Neural cell (in vitro differentiated cells): ENCODE measurements at regions not wholly inside any gene's neighbourhood (a gene's known extent, or its start where the extent isn't known, plus 50 kb on each side); places are given as distances from the start of the nearest gene placed in this dataset.

Experiments used
- H2AFZ ChIP-seq: fragments of 200-600, 300-800 bp; sonication (generic), shearing (Covaris generic); 2 replicates; pipeline ENCODE4 v1.6.0; 2014; ENCODE audit warnings: low read depth, mild to moderate bottlenecking, antibody characterized with exemption, low read length, moderate library complexity
- H3F3A ChIP-seq: fragments of 200-600 bp; shearing (Covaris generic); 2 replicates; pipeline ENCODE4 v1.6.1; 2016; ENCODE audit warnings: mild to moderate bottlenecking, moderate library complexity, mixed read lengths, antibody characterized with exemption, low read length; ENCODE audit not compliant: insufficient read depth, poor library complexity, severe bottlenecking
- H3K27ac ChIP-seq: fragments of 200-600, 300-800 bp; sonication (generic), shearing (Covaris generic); 2 replicates; pipeline ENCODE4 v1.5.1; 2014; ENCODE audit warnings: mild to moderate bottlenecking, low read length, moderate library complexity
- H3K27me3 ChIP-seq: fragments of 300-800, 200-600 bp; sonication (generic), shearing (Covaris generic); 2 replicates; pipeline ENCODE4 v1.6.0; 2014; ENCODE audit warnings: mild to moderate bottlenecking, low read depth, low read length, moderate library complexity; ENCODE audit not compliant: insufficient read depth
- H3K36me3 ChIP-seq: fragments of 300-800, 200-600 bp; sonication (generic), shearing (Covaris generic); 2 replicates; pipeline ENCODE4 v1.5.1; 2014; ENCODE audit warnings: mild to moderate bottlenecking, antibody characterized with exemption, low read length, moderate library complexity; ENCODE audit not compliant: insufficient read depth
- H3K4me2 ChIP-seq: fragments of 300-800, 200-600 bp; sonication (generic), shearing (Covaris generic); 2 replicates; pipeline ENCODE4 v1.6.0; 2014; ENCODE audit warnings: mild to moderate bottlenecking, low read length
- H3K4me3 ChIP-seq: fragments of 300-800, 200-600 bp; sonication (generic), shearing (Covaris generic); 2 replicates; pipeline ENCODE4 v1.5.1; 2014; ENCODE audit warnings: mild to moderate bottlenecking, low read length, moderate library complexity
- H3K79me2 ChIP-seq: fragments of 200-600 bp; shearing (Covaris generic); replicated peaks from 2 replicates; pipeline ENCODE4 v1.6.0; 2014; ENCODE audit warnings: mild to moderate bottlenecking, low read length, moderate library complexity; ENCODE audit not compliant: insufficient read depth
- H3K9ac ChIP-seq: fragments of 300-800, 200-600 bp; sonication (generic), shearing (Covaris generic); 2 replicates; pipeline ENCODE4 v1.6.1; 2016; ENCODE audit warnings: mild to moderate bottlenecking, low read length, mixed read lengths
- H3K9me2 ChIP-seq: fragments of 200-600 bp; shearing (Covaris generic); 2 replicates; pipeline ENCODE4 v1.6.1; 2016; ENCODE audit warnings: mild to moderate bottlenecking, low read length, mixed read lengths; ENCODE audit not compliant: insufficient read depth
- H3K9me3 ChIP-seq: fragments of 200-600, 300-800 bp; sonication (generic), shearing (Covaris generic); 2 replicates; pipeline ENCODE4 v1.6.1; 2016; ENCODE audit warnings: mild to moderate bottlenecking, mixed run types, low read length, moderate library complexity, mixed read lengths
- H4K20me1 ChIP-seq: fragments of 200-600 bp; shearing (Covaris generic); 2 replicates; pipeline ENCODE4 v1.6.1; 2016; ENCODE audit warnings: mild to moderate bottlenecking, mixed run types; ENCODE audit not compliant: insufficient read depth
- CTCF ChIP-seq: fragments of 450-650 bp; IDR thresholded peaks from 2 replicates; pipeline ENCODE4 v1.5.1; 2014; ENCODE audit warnings: antibody characterized with exemption, mild to moderate bottlenecking, moderate library complexity; ENCODE audit not compliant: poor library complexity, severe bottlenecking
- EP300 ChIP-seq: fragments of 450-650 bp; conservative IDR thresholded peaks from 2 replicates; pipeline ENCODE4 v1.6.1; 2014; ENCODE audit warnings: antibody characterized with exemption, mild to moderate bottlenecking, moderate library complexity; ENCODE audit not compliant: poor library complexity, severe bottlenecking
- EZH2 ChIP-seq: fragments of 200-600, 300-800 bp; shearing (Covaris generic), sonication (generic); IDR thresholded peaks from 2 replicates; pipeline ENCODE4 v1.6.1; 2014; ENCODE audit warnings: antibody characterized with exemption, low read length, borderline replicate concordance, mild to moderate bottlenecking; ENCODE audit not compliant: insufficient read depth, poor library complexity, severe bottlenecking
- MXI1 ChIP-seq: fragments of 450-650 bp; conservative IDR thresholded peaks from 2 replicates; pipeline ENCODE4 v1.6.1; 2014; ENCODE audit warnings: antibody characterized with exemption, mild to moderate bottlenecking; ENCODE audit not compliant: poor library complexity, severe bottlenecking
- POLR2AphosphoS5 ChIP-seq: IDR thresholded peaks from 2 replicates; pipeline ENCODE4 v1.6.1; 2012
- RAD21 ChIP-seq: fragments of 450-650 bp; conservative IDR thresholded peaks from 2 replicates; pipeline ENCODE4 v1.6.1; 2014; ENCODE audit warnings: antibody characterized with exemption, mild to moderate bottlenecking, moderate library complexity
- REST ChIP-seq: IDR thresholded peaks from 2 replicates; pipeline ENCODE4 v1.6.1; 2012; ENCODE audit warnings: borderline replicate concordance
- SMC3 ChIP-seq: fragments of 450-650 bp; conservative IDR thresholded peaks from 2 replicates; pipeline ENCODE4 v1.6.1; 2014; ENCODE audit warnings: antibody characterized with exemption, mild to moderate bottlenecking, moderate library complexity; ENCODE audit not compliant: poor library complexity
- TAF1 ChIP-seq: IDR thresholded peaks from 2 replicates; pipeline ENCODE4 v1.6.1; 2012; ENCODE audit warnings: low read depth

- no peak overlapping the region for H3K4me3 ChIP-seq
- no peaks in the 10 kb centered on the region for H3K9me3 ChIP-seq
- H3K4me2 ChIP-seq, result no peak overlapping the region
- no peak overlapping the region for H2AFZ ChIP-seq
- no peaks in the 10 kb centered on the region for H4K20me1 ChIP-seq
- no peaks in the 10 kb centered on the region for H3K36me3 ChIP-seq
- no peaks in the 10 kb centered on the region for H3K79me2 ChIP-seq
- no peaks in the 10 kb centered on the region for H3K27me3 ChIP-seq
- no peak overlapping the region for H3K9ac ChIP-seq
- no peak overlapping the region for H3K27ac ChIP-seq
- no peak for TF ChIP-seq MXI1
- TF ChIP-seq TAF1, result no peak
- TF ChIP-seq EZH2, result no peak
- no peak for TF ChIP-seq REST
- TF ChIP-seq SMC3, result no peak
- TF ChIP-seq POLR2AphosphoS5, result no peak
- TF ChIP-seq CTCF, result no peak
- TF ChIP-seq EP300, result no peak
- TF ChIP-seq RAD21, result no peak
- no peaks in the 10 kb centered on the region for H3K9me2 ChIP-seq
- no peaks in the 10 kb centered on the region for H3F3A ChIP-seq
Observed at GRCh38 chr10:69709366-69709941, 79.4 kb downstream of the FAM241B start.

GRCh38 chr10:69710008-69710888 lies 80.2 kb downstream of the FAM241B start:
- Histone ChIP-seq H3F3A (no peaks in the 10 kb centered on the region), H2AFZ (no peak overlapping the region), H4K20me1 (no peaks in the 10 kb centered on the region), H3K9me3 (no peaks in the 10 kb centered on the region), H3K27ac (no peak overlapping the region), H3K4me2 (no peak overlapping the region), H3K79me2 (no peaks in the 10 kb centered on the region), H3K4me3 (no peak overlapping the region), H3K27me3 (no peaks in the 10 kb centered on the region), H3K36me3 (no peaks in the 10 kb centered on the region), H3K9ac (no peak overlapping the region), H3K9me2 (no peaks in the 10 kb centered on the region)
- no peak for TF ChIP-seq TAF1
- no peak for TF ChIP-seq REST
- TF ChIP-seq SMC3, result no peak
- TF ChIP-seq CTCF, result no peak
- TF ChIP-seq MXI1, result no peak
- no peak for TF ChIP-seq EP300
- TF ChIP-seq POLR2AphosphoS5, result no peak
- TF ChIP-seq RAD21, result no peak
- TF ChIP-seq EZH2, result no peak
